GM21367 (cell line): ENCODE measurements at regions not wholly inside any gene's neighbourhood (a gene's known extent, or its start where the extent isn't known, plus 50 kb on each side); places are given as distances from the start of the nearest gene placed in this dataset.
"Not testable (repeated sequence)": the region's sequence is repeated elsewhere in the genome, so short reads cannot be mapped to it uniquely, and the experiment has no call there.

Experiments used
- ATAC-seq: cut with Tn5 transposase; IDR thresholded peaks from one replicate; pipeline ENCODE4 v1.9.1; 2021; ENCODE audit not compliant: unreplicated experiment

DNA sequence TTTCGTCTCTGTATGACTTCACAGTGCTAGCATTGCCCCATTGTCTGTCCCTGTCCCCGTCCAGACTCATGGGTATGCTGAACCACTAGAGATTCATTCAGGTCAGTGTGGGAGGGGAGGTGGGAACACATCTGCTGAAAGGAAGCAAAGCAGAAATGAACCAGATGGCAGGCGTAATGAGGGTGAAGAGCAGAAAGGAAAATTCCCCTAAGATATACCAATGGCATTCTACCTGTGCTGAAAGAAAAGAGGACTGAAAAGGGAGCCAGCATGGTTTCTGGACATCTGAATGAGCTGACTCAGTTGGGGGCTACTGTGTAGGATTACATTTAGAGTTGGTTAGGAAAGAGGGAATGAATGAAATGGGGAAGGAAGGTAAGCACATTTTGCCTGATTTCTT lies 678.7 kb downstream of the MAT2B start:
- no peak for ATAC-seq

DNA sequence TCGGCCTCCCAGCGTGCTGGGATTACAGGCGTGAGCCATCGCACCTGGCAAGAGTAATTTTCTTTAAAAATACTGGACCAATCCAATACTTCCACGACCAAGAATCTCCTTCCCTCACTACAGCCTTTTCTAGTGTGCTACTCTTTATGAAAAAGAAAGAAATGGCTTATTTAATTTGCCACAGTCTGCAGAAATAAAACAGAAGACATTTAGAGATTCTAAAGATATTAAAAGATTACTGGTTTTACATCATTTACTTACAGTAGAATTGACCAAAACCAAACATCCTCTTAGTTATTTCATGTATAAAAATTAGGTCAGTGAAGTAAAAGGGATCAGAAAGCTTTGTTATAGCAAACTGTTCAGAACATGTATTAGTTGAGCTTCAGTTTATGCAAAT lies 679.6 kb downstream of the MAT2B start:
- ATAC-seq = no peak

DNA sequence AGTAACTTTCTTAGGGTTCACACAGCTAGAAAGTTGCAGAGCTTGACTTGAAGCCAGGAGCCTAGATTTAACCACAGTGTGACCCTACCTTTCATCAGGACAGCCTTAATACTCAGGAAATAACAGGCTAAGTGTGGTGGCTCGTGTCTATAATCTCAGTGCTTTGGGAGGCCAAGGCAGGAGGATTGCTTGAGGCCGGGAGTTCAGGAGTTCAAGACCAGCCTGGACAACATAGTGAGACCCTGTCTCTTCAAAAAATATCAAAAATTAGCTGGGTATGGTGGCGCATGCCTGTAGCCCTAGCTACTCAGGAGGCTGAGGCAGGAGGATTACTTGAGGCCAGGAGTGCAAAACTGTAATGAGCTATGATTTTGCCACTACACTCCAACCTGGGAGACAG lies 681.1 kb downstream of the MAT2B start:
- ATAC-seq = no peak

- no peak for ATAC-seq
Observed at GRCh38 chr5:164187785-164188184, 682.4 kb downstream of the MAT2B start.

- no peak for ATAC-seq
Observed at GRCh38 chr5:164188733-164189148, 683.3 kb downstream of the MAT2B start.

- ATAC-seq = no peak
Observed at GRCh38 chr5:164191240-164191639, 685.8 kb downstream of the MAT2B start.

DNA sequence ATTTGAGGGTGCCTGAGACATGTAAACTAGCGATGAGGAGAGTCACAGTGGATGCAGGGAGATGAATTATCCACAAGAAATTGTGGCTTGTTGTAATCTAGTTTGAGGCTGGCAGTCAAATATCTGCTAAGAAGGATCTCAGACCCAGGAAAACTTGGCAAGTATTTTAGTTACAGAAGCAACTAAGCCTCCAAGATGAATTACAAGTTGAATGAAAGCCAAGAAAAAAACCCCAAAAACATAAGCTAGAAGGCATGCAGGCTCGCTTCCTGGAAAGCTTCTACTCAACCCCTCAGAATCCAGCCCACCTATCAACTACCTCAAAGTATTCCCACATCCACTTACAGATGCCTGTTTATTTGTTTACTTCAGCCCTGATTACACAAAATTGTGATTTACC lies 696.9 kb downstream of the MAT2B start:
- ATAC-seq = no peak

DNA sequence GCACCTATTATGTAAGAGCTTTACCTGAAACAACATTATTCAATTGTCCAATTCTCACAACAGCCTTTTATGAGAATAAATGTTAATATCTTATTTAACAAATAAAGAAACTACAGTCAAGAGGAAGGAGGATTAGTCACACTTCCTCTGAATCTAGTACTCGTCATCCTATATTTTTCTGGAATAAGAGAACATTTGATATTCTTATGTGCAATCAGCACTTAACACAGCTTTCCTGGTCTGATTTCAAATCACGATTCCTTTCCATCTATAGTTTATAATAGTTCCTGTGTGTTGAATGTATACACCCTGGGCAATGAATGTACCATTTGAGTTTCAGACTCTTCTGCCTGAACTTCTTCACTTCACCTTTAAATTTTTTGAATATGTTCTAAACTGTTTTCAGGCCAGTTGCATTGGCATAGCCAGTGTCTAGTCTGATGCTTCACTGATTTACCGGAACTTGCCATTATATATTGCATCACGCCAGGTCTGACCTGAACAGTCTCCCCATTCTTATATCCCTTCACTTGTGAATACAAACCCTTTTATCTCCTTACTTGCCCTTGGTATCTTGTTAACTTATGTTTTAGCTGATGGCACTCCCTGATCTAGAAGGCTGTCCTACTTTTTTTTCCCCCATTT lies 698.3 kb downstream of the MAT2B start:
- ATAC-seq = no peak

GRCh38 chr5:164204338-164204946 lies 699.0 kb downstream of the MAT2B start:
- no peak for ATAC-seq

DNA sequence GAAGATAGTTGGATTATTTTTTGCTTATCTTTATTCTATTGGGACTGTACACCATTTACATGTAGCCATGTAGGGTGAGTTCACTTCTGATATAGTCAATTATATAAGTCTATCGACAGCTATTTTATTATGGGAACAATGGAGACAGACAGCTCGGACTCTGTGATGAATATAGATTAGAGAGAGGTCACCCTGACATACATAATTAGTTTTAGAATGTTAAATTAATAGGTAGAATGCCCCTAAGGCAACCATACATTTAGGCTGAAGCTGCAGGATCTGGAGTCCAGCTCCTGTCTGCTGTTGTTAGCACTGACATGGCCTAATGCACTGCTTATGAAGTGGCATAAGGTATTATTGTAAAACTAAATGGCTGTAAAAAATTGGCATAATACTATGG lies 700.8 kb downstream of the MAT2B start:
- no peak for ATAC-seq

- ATAC-seq = no peak
Observed at GRCh38 chr5:164207646-164208045, 702.2 kb downstream of the MAT2B start.

DNA sequence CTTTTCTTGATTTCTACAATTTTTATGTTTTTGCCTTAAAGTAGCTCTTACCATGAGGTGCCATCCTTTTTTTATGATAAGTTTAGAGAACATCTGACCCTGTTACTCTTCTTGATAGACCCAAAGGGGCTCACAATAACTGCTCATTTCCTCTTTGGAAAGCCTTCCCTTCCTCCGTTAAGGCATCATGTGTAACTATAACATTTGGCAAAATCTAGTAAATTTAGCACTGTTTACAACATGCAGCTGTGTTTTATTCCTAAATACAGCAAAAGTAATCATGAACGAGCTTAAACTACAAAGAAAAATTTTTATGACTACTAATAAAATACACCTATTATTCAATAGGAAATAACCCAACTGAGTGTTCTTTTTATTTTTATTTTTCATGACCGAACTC lies 705.1 kb downstream of the MAT2B start:
- no peak for ATAC-seq

DNA sequence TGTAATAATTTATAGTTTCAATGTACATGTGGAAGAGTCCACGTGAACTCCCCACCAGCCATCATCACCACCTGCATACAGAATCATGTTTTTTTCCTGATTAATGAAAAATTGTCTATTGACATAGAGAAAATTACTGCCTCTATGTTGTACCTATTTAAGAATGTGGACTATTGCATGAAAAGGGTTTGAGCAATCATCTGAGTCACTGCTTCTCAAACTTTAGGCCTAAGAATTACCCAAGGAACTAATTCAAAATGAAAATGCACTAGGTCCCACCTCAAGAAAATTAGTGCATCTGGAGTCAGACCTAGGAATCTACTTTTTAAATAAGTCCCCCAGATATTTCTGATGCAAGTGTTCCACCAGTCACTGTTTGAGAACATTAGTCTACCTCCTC lies 709.3 kb downstream of the MAT2B start:
- ATAC-seq = no peak

- ATAC-seq = no peak
Observed at GRCh38 chr5:164217464-164217863, 712.0 kb downstream of the MAT2B start.

- ATAC-seq = no peak
Observed at GRCh38 chr5:164220522-164220921, 715.1 kb downstream of the MAT2B start.

DNA sequence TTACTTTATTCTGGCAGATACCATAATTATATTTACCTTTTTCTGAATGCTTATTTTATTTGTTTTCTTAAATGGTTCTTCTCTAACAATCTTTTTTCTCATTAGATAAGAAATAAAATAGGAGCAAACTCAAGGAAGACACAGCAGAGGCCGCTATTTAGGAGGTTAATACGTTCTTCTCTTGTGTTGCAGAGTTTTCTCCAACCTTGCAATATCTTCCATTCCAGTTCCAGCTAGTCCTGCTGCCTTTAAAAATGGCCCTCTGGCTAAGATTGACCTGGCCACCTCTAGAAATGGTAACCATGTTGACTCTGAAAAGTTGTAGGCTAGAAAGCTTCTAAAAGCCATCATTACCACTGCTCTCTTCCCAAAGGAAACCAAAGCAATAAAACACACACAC lies 718.8 kb downstream of the MAT2B start:
- ATAC-seq = no peak

- ATAC-seq = no peak
Observed at GRCh38 chr5:164224772-164225171, 719.4 kb downstream of the MAT2B start.

GRCh38 chr5:164230341-164230740 lies 724.9 kb downstream of the MAT2B start:
- no peak for ATAC-seq

DNA sequence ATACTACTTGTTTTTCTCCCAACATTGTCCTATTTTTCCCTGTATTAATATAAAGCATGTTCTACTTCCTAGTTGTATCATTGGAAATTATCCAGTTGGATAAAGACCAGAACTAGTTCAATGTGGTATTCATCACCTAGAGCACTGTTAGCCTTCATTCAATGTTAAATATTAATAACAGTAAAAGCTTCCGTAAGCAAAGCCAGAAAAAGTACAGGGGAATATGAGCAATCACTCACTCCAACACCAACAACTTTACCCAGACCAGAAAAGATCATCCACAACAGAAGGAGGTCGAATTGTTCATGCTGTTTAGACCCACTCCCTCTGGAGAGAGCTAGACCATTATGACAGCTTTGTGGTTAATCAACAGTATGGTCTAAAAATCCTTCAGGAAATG lies 728.4 kb downstream of the MAT2B start:
- ATAC-seq = no peak

GRCh38 chr5:164234321-164234720 lies 728.9 kb downstream of the MAT2B start:
- no peak for ATAC-seq

DNA sequence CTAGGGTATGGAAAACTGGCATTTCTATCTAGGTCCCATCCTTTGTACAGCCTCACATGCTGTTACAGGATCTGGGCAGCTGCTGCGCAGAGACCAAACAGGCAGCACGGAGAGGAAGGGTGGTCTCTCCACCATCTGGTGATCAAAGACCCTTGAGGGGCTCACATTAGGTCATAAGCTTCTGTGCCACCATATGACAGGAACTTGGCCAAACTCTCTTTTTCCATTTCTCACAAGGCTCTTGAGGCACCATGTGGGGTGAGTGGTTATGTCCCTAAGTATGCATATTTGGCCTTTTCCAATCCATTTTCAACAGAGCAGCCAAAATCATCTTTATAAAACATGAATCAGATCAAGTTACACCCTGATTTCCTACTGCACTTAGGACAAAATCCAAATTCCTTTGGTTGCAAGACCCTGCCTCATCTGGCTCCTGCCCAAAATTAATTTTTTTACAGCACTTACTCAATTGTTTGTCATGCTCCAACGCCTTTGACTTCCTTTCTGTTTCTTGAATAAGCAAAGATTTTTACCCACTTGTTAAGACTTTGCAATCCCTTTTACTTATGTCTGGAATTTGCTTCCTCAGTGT lies 730.0 kb downstream of the MAT2B start:
- ATAC-seq = no peak

DNA sequence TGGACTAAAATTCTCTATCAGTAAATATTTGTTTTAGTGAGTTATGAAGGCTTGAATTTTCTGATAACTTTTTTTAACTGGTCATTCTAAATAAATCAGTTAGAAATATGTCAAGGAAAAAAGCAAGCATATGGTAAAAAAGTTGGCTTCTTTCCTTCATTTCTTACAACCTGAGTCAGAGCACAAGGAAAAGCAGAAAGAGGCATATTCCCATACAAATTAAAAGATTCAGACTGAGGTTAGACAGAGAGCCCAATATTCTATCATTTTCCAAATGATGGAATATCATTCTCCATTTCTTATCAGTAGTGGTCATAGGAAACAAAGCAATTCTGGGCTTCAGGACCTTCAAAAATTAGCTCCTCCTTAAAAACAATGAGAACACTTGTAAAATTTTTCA lies 732.1 kb downstream of the MAT2B start:
- ATAC-seq = no peak

GRCh38 chr5:164251781-164252180 lies 746.4 kb downstream of the MAT2B start:
- ATAC-seq = not testable (repeated sequence)
